GM12892 (cell line): ENCODE measurements at regions not wholly inside any gene's neighbourhood (a gene's known extent, or its start where the extent isn't known, plus 50 kb on each side); places are given as distances from the start of the nearest gene placed in this dataset.

ENCODE experiments used
- POLR2A ChIP-seq: IDR thresholded peaks from 2 replicates; pipeline ENCODE4 v1.6.1; 2011; ENCODE audit warnings: low read depth, low read length, control low read depth
- POLR2AphosphoS5 ChIP-seq: IDR thresholded peaks from 2 replicates; pipeline ENCODE4 v1.6.1; 2011; ENCODE audit warnings: low read depth, low read length, control low read depth
- TAF1 ChIP-seq: IDR thresholded peaks from 2 replicates; pipeline ENCODE4 v1.6.1; 2011; ENCODE audit warnings: low read depth, mild to moderate bottlenecking, control low read depth, low read length, borderline replicate concordance

GRCh38 chr21:32167513-32167912, 111.3 kb downstream of the MIS18A start:
- TF ChIP-seq POLR2AphosphoS5 (no peak), POLR2A (no peak), TAF1 (no peak)
